ENCODE measurements at regions not wholly inside any gene's neighbourhood (a gene's known extent, or its start where the extent isn't known, plus 50 kb on each side); places are given as distances from the start of the nearest gene placed in this dataset.

DNA sequence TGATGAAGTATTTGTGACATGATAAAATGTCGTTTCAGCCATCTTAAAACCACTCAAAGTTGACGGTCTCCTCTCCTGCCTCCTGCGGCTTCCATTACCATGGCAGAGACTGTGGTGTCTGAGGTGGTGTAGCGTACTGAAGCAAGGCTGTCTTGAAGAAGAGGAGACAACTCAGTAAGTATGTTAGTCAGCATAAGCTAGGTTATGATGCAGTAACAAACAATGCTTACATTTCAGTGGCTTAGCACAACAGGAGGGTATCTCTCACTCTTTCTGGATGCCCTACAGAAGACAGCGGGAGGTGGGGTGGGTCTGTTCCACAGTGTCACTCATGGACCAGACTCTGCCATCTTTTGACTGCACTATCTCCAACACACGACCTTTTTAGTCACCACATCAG, 174.7 kb upstream of the AHI1 start:
- TF ChIP-seq, protein P1, sequence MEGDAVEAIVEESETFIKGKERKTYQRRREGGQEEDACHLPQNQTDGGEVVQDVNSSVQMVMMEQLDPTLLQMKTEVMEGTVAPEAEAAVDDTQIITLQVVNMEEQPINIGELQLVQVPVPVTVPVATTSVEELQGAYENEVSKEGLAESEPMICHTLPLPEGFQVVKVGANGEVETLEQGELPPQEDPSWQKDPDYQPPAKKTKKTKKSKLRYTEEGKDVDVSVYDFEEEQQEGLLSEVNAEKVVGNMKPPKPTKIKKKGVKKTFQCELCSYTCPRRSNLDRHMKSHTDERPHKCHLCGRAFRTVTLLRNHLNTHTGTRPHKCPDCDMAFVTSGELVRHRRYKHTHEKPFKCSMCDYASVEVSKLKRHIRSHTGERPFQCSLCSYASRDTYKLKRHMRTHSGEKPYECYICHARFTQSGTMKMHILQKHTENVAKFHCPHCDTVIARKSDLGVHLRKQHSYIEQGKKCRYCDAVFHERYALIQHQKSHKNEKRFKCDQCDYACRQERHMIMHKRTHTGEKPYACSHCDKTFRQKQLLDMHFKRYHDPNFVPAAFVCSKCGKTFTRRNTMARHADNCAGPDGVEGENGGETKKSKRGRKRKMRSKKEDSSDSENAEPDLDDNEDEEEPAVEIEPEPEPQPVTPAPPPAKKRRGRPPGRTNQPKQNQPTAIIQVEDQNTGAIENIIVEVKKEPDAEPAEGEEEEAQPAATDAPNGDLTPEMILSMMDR (IDR thresholded peaks at IDR 0.05), result no peak
- TF ChIP-seq POLR2A (IDR thresholded peaks at IDR 0.05), result no peak
